ENCODE measurements at regions not wholly inside any gene's neighbourhood (a gene's known extent, or its start where the extent isn't known, plus 50 kb on each side); places are given as distances from the start of the nearest gene placed in this dataset.
"Not testable (repeated sequence)": the region's sequence is repeated elsewhere in the genome, so short reads cannot be mapped to it uniquely, and the experiment has no call there.

DNA sequence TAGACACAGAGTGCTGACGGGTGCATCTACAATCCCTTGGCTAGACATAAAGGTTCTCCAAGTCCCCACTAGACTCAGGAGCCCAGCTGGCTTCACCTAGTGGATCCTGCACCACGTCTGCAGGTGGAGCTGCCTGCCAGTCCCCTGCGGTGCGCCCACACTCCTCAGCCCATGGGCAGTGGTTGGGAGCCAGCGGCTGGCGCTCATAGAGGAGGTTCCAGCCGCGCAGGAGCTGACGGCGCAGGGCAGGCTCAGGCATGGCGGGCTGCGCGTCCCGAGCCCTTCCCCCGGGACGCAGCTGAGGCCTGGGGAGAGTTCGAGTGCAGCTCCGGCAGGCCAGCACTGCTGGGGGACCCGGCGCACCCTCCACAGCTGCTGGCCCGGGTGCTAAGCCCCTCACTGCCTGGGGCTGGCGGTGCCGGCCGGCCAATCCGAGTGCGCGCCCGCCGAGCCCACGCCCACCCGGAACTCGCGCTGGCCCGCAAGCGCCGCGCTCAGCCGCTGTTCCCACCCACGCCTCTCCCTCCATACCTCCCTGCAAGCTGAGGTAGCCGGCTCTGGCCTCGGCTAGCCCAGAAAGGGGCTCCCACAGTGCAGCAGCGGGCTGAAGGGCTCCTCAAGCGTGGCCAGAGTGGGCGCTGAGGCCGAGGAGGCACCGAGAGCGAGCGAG, 1364.5 kb upstream of the WWC1 start:
- TF ChIP-seq, protein P1, sequence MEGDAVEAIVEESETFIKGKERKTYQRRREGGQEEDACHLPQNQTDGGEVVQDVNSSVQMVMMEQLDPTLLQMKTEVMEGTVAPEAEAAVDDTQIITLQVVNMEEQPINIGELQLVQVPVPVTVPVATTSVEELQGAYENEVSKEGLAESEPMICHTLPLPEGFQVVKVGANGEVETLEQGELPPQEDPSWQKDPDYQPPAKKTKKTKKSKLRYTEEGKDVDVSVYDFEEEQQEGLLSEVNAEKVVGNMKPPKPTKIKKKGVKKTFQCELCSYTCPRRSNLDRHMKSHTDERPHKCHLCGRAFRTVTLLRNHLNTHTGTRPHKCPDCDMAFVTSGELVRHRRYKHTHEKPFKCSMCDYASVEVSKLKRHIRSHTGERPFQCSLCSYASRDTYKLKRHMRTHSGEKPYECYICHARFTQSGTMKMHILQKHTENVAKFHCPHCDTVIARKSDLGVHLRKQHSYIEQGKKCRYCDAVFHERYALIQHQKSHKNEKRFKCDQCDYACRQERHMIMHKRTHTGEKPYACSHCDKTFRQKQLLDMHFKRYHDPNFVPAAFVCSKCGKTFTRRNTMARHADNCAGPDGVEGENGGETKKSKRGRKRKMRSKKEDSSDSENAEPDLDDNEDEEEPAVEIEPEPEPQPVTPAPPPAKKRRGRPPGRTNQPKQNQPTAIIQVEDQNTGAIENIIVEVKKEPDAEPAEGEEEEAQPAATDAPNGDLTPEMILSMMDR (IDR thresholded peaks at IDR 0.05), result not testable (repeated sequence)
- not testable (repeated sequence) for TF ChIP-seq POLR2A (IDR thresholded peaks at IDR 0.05)

All from thyroid gland (tissue), 4 donors.